HUES48 (cell line): ENCODE measurements at regions not wholly inside any gene's neighbourhood (a gene's known extent, or its start where the extent isn't known, plus 50 kb on each side); places are given as distances from the start of the nearest gene placed in this dataset.
"Not testable (repeated sequence)": the region's sequence is repeated elsewhere in the genome, so short reads cannot be mapped to it uniquely, and the experiment has no call there.

Source experiments
- H3K27ac ChIP-seq: one replicate; pipeline ENCODE4 v1.7.0; 2013; ENCODE audit warnings: low read depth, low read length, inconsistent platforms
- H3K27me3 ChIP-seq: 2 replicates; pipeline ENCODE4 v1.6.1; 2013; ENCODE audit warnings: mild to moderate bottlenecking, low read length; ENCODE audit not compliant: control insufficient read depth, insufficient read depth
- H3K36me3 ChIP-seq: 2 replicates; pipeline ENCODE4 v1.6.1; 2013; ENCODE audit warnings: low read length; ENCODE audit not compliant: control insufficient read depth, insufficient read depth
- H3K4me1 ChIP-seq: 2 replicates; pipeline ENCODE4 v1.6.1; 2013; ENCODE audit warnings: mild to moderate bottlenecking, low read length; ENCODE audit not compliant: control insufficient read depth, insufficient read depth
- H3K4me3 ChIP-seq: 2 replicates; pipeline ENCODE4 v1.5.1; 2013; ENCODE audit warnings: mild to moderate bottlenecking, low read depth, low read length
- H3K9ac ChIP-seq: 2 replicates; pipeline ENCODE4 v1.6.1; 2013; ENCODE audit warnings: mild to moderate bottlenecking, low read depth, low read length, moderate library complexity
- H3K9me3 ChIP-seq: 2 replicates; pipeline ENCODE4 v1.6.1; 2013; ENCODE audit warnings: low read length; ENCODE audit not compliant: control insufficient read depth, insufficient read depth

- Histone ChIP-seq H3K36me3 (no peaks in the 10 kb centered on the region), H3K27me3 (no peaks in the 10 kb centered on the region), H3K9me3 (no peaks in the 10 kb centered on the region)
Observed at GRCh38 chr14:23719225-23719985, 83.2 kb downstream of the DHRS2 start.

GRCh38 chr14:23722675-23723074 is 86.5 kb downstream of the DHRS2 start:
- Histone ChIP-seq H3K27ac (no peak overlapping the region), H3K9me3 (no peaks in the 10 kb centered on the region), H3K4me1 (no peaks in the 10 kb centered on the region), H3K27me3 (no peaks in the 10 kb centered on the region), H3K36me3 (no peaks in the 10 kb centered on the region), H3K4me3 (no peak overlapping the region), H3K9ac (no peak overlapping the region)

More at GRCh38 chr14:23719225-23719985, 83.2 kb downstream of the DHRS2 start:
- H3K27ac ChIP-seq = no peak overlapping the region
- H3K9ac ChIP-seq = no peak overlapping the region
- H3K4me3 ChIP-seq = no peak overlapping the region
- H3K4me1 ChIP-seq = no peaks in the 10 kb centered on the region

- no peaks in the 10 kb centered on the region for H3K36me3 ChIP-seq
- no peaks in the 10 kb centered on the region for H3K27me3 ChIP-seq
- no peak overlapping the region for H3K9ac ChIP-seq
- H3K27ac ChIP-seq = no peak overlapping the region
- H3K9me3 ChIP-seq = no peaks in the 10 kb centered on the region
- H3K4me1 ChIP-seq = no peaks in the 10 kb centered on the region
- H3K4me3 ChIP-seq = no peak overlapping the region
Observed at GRCh38 chr14:23723911-23724310, 87.7 kb downstream of the DHRS2 start.

GRCh38 chr14:23725528-23725927 is 89.4 kb downstream of the DHRS2 start:
- no peaks in the 10 kb centered on the region for H3K4me1 ChIP-seq
- no peaks in the 10 kb centered on the region for H3K36me3 ChIP-seq
- no peak overlapping the region for H3K9ac ChIP-seq
- no peak overlapping the region for H3K4me3 ChIP-seq
- no peaks in the 10 kb centered on the region for H3K9me3 ChIP-seq
- no peak overlapping the region for H3K27ac ChIP-seq
- no peaks in the 10 kb centered on the region for H3K27me3 ChIP-seq

- Histone ChIP-seq H3K27me3 (no peaks in the 10 kb centered on the region), H3K36me3 (no peaks in the 10 kb centered on the region), H3K4me1 (no peaks in the 10 kb centered on the region), H3K27ac (no peak overlapping the region), H3K9me3 (no peaks in the 10 kb centered on the region), H3K4me3 (no peak overlapping the region), H3K9ac (no peak overlapping the region)
Observed at GRCh38 chr14:23725980-23726710, 90.0 kb downstream of the DHRS2 start.

GRCh38 chr14:23727566-23728335 is 91.6 kb downstream of the DHRS2 start:
- Histone ChIP-seq H3K9me3 (no peaks in the 10 kb centered on the region), H3K36me3 (no peaks in the 10 kb centered on the region), H3K27ac (no peak overlapping the region), H3K9ac (no peak overlapping the region), H3K4me3 (no peak overlapping the region), H3K4me1 (no peaks in the 10 kb centered on the region), H3K27me3 (no peaks in the 10 kb centered on the region)

- Histone ChIP-seq H3K4me3 (no peak overlapping the region), H3K9me3 (no peaks in the 10 kb centered on the region), H3K4me1 (no peaks in the 10 kb centered on the region), H3K27me3 (no peaks in the 10 kb centered on the region), H3K9ac (no peak overlapping the region), H3K27ac (no peak overlapping the region), H3K36me3 (no peaks in the 10 kb centered on the region)
Observed at GRCh38 chr14:23728791-23729190, 92.6 kb downstream of the DHRS2 start.

GRCh38 chr14:23729720-23730387 is 93.7 kb downstream of the DHRS2 start:
- Histone ChIP-seq H3K27me3 (no peaks in the 10 kb centered on the region), H3K4me1 (no peaks in the 10 kb centered on the region), H3K9me3 (no peaks in the 10 kb centered on the region; the same call in 1 of the 2 replicates), H3K27ac (no peak overlapping the region), H3K36me3 (no peaks in the 10 kb centered on the region), H3K4me3 (no peak overlapping the region), H3K9ac (no peak overlapping the region)

GRCh38 chr14:23735394-23735793 is 99.2 kb downstream of the DHRS2 start:
- Histone ChIP-seq H3K9me3 (peaks cover 11% of the 10 kb centered on the region), H3K27ac (no peak overlapping the region), H3K27me3 (no peaks in the 10 kb centered on the region), H3K9ac (no peak overlapping the region), H3K4me3 (no peak overlapping the region), H3K4me1 (no peaks in the 10 kb centered on the region), H3K36me3 (no peaks in the 10 kb centered on the region)

- H3K4me1 ChIP-seq, H3K9ac ChIP-seq, H3K27me3 ChIP-seq, H3K36me3 ChIP-seq, H3K4me3 ChIP-seq, H3K27ac ChIP-seq: not testable (repeated sequence)
- peaks cover 24% of the 10 kb centered on the region for H3K9me3 ChIP-seq
Observed at GRCh38 chr14:23744368-23744767, 108.2 kb downstream of the DHRS2 start.
